H1 (cell line): ENCODE measurements at regions not wholly inside any gene's neighbourhood (a gene's known extent, or its start where the extent isn't known, plus 50 kb on each side); places are given as distances from the start of the nearest gene placed in this dataset.

Experiments
- CTCF ChIA-PET: fragments of 300-600 bp; sonication (Branson Sonifier 250); formaldehyde crosslinking; loops from one replicate; lab custom pipeline; 2021; ENCODE audit not compliant: partially characterized antibody; lab: Charles Lee
- POLR2A ChIA-PET: fragments of 300-600 bp; sonication (Branson Sonifier 250); formaldehyde crosslinking; loops from one replicate; lab custom pipeline; 2021; ENCODE audit warnings: inconsistent platforms; ENCODE audit not compliant: partially characterized antibody; lab: Charles Lee
- DNase-seq, 2 experiments: peaks; one replicate each; pipeline versions ENCODE4 v3.0.0 to v3.0.0-alpha.2; 2010 to 2022; ENCODE audit warnings: low spot score in 2 of 2, low read depth in 1 of 2, mixed read lengths in 1 of 2
- FAIRE-seq: peaks from 2 replicates; lab custom pipeline; 2011; peaks lifted over from hg19 to GRCh38; lab: Jason Lieb, UNC
- H2AFZ ChIP-seq: 2 replicates; pipeline ENCODE4 v1.8.1; 2012; ENCODE audit warnings: low read length, inconsistent platforms
- H2AK5ac ChIP-seq: 2 replicates; pipeline ENCODE4 v1.6.1; 2013; ENCODE audit warnings: low read depth, low read length
- H2BK120ac ChIP-seq: replicated peaks from 2 replicates; pipeline ENCODE3; 2013; ENCODE audit warnings: low read depth, low read length, inconsistent platforms
- H2BK12ac ChIP-seq: 2 replicates; pipeline ENCODE4 v1.6.1; 2013; ENCODE audit warnings: low read depth, low read length
- H2BK15ac ChIP-seq: 2 replicates; pipeline ENCODE4 v1.6.1; 2013; ENCODE audit warnings: low read length
- H2BK20ac ChIP-seq: 2 replicates; pipeline ENCODE4 v1.6.1; 2013; ENCODE audit warnings: low read length
- H2BK5ac ChIP-seq: 2 replicates; pipeline ENCODE4 v1.6.1; 2013; ENCODE audit warnings: low read depth, low read length
- H3K14ac ChIP-seq: 2 replicates; pipeline ENCODE4 v1.6.1; 2013; ENCODE audit warnings: inconsistent platforms; ENCODE audit not compliant: insufficient read length
- H3K18ac ChIP-seq: 2 replicates; pipeline ENCODE4 v1.6.1; 2013; ENCODE audit warnings: low read length; ENCODE audit errors: extremely low read depth
- H3K23ac ChIP-seq: 2 replicates; pipeline ENCODE4 v1.6.1; 2013; ENCODE audit warnings: inconsistent platforms; ENCODE audit not compliant: insufficient read length
- H3K23me2 ChIP-seq: 2 replicates; pipeline ENCODE4 v1.6.1; 2013; ENCODE audit warnings: low read depth, low read length
- H3K27ac ChIP-seq: 2 replicates; pipeline ENCODE4 v1.6.1; 2011; ENCODE audit warnings: low read depth, low read length, inconsistent platforms
- H3K27me3 ChIP-seq, 4 experiments: replicated peaks in 1 of 4; 1 replicate in 1 of 4; 2 replicates in 3 of 4; pipeline versions ENCODE4 v1.6.1 to v1.8.1; 2011 to 2013; ENCODE audit warnings: low read length in 3 of 4, mild to moderate bottlenecking in 3 of 4, inconsistent platforms in 2 of 4, mixed read lengths in 2 of 4, moderate library complexity in 1 of 4; ENCODE audit not compliant: control insufficient read depth in 3 of 4, insufficient read depth in 3 of 4; ENCODE audit errors: extremely low read depth in 1 of 4
- H3K36me3 ChIP-seq, 4 experiments: 2 replicates each; pipeline versions ENCODE4 v1.6.1 to v1.8.1; 2011 to 2013; ENCODE audit warnings: mild to moderate bottlenecking in 4 of 4, low read length in 3 of 4, moderate library complexity in 2 of 4, control low read depth in 1 of 4, inconsistent platforms in 1 of 4; ENCODE audit not compliant: insufficient read depth in 4 of 4, control insufficient read depth in 2 of 4
- H3K4ac ChIP-seq: replicated peaks from 2 replicates; pipeline ENCODE3; 2013; ENCODE audit warnings: low read length, low read depth, mixed read lengths, inconsistent platforms; ENCODE audit not compliant: insufficient read length
- H3K4me1 ChIP-seq, 4 experiments: replicated peaks in 1 of 4; 1 replicate in 1 of 4; 2 replicates in 3 of 4; pipeline versions ENCODE4 v1.6.1 to v1.8.1; 2011 to 2013; ENCODE audit warnings: low read length in 3 of 4, inconsistent platforms in 2 of 4, mixed read lengths in 1 of 4; ENCODE audit not compliant: insufficient read depth in 4 of 4, control insufficient read depth in 3 of 4
- H3K4me2 ChIP-seq, 2 experiments: 2 replicates each; pipeline versions ENCODE4 v1.6.1 to v1.8.1; 2011 to 2013; ENCODE audit warnings: low read depth in 2 of 2, low read length in 2 of 2, control low read depth in 1 of 2, inconsistent platforms in 1 of 2, mild to moderate bottlenecking in 1 of 2; ENCODE audit not compliant: insufficient read depth in 1 of 2
- H3K4me3 ChIP-seq, 4 experiments: fragments of 200-600, 300-600 bp in 1 of 4; sonication (generic), shearing (Covaris generic), sonication (Bioruptor Twin) in 1 of 4; 2 replicates each; pipeline versions ENCODE4 v1.5.1 to v1.8.1; 2011 to 2016; ENCODE audit warnings: low read length in 4 of 4, low read depth in 3 of 4, control low read depth in 2 of 4, inconsistent platforms in 2 of 4, mild to moderate bottlenecking in 2 of 4, mixed read lengths in 1 of 4, moderate library complexity in 1 of 4; ENCODE audit not compliant: insufficient read depth in 2 of 4; ENCODE audit errors: extremely low read depth in 1 of 4
- H3K56ac ChIP-seq: replicated peaks from 2 replicates; pipeline ENCODE3; 2013; ENCODE audit warnings: low read depth, mild to moderate bottlenecking, mixed read lengths, low read length, inconsistent platforms; ENCODE audit not compliant: insufficient read length
- H3K79me1 ChIP-seq: 2 replicates; pipeline ENCODE4 v1.6.1; 2013; ENCODE audit warnings: low read depth, low read length, control low read depth
- H3K79me2 ChIP-seq, 2 experiments: 2 replicates each; pipeline versions ENCODE4 v1.6.1 to v1.8.1; 2012 to 2013; ENCODE audit warnings: low read length in 2 of 2, mild to moderate bottlenecking in 2 of 2, inconsistent platforms in 1 of 2; ENCODE audit not compliant: insufficient read depth in 2 of 2, control insufficient read depth in 1 of 2
- H3K9ac ChIP-seq, 4 experiments: replicated peaks in 1 of 4; 1 replicate in 1 of 4; 2 replicates in 3 of 4; pipeline versions ENCODE4 v1.6.1 to v1.8.1; 2011 to 2013; ENCODE audit warnings: low read depth in 3 of 4, low read length in 3 of 4, control low read depth in 2 of 4, mild to moderate bottlenecking in 2 of 4, moderate library complexity in 2 of 4, inconsistent platforms in 1 of 4; ENCODE audit errors: extremely low read depth in 1 of 4
- H3K9me3 ChIP-seq, 2 experiments: 2 replicates each; pipeline versions ENCODE4 v1.6.1 to v1.8.1; 2012 to 2013; ENCODE audit warnings: mild to moderate bottlenecking in 2 of 2, moderate library complexity in 2 of 2, control low read depth in 1 of 2, inconsistent platforms in 1 of 2, low read depth in 1 of 2, low read length in 1 of 2, mixed read lengths in 1 of 2; ENCODE audit not compliant: insufficient read depth in 2 of 2
- H4K20me1 ChIP-seq, 2 experiments: replicated peaks in 1 of 2; 2 replicates each; pipeline versions ENCODE3 to v1.8.1; 2011 to 2013; ENCODE audit warnings: inconsistent platforms in 2 of 2, low read length in 2 of 2, mild to moderate bottlenecking in 1 of 2; ENCODE audit not compliant: insufficient read depth in 2 of 2, control insufficient read depth in 1 of 2
- H4K5ac ChIP-seq: 2 replicates; pipeline ENCODE4 v1.6.1; 2013; ENCODE audit warnings: low read length, low read depth, mixed read lengths, inconsistent platforms; ENCODE audit not compliant: insufficient read length
- H4K8ac ChIP-seq: 2 replicates; pipeline ENCODE4 v1.8.0; 2013; ENCODE audit warnings: mild to moderate bottlenecking, moderate library complexity, low read length, inconsistent platforms; ENCODE audit not compliant: insufficient read depth; ENCODE audit errors: extremely low read depth
- H4K91ac ChIP-seq: replicated peaks from 2 replicates; pipeline ENCODE3; 2013; ENCODE audit warnings: low read length, mixed read lengths, inconsistent platforms; ENCODE audit not compliant: insufficient read length
- E2F6 ChIP-seq: IDR thresholded peaks from 2 replicates; pipeline ENCODE4 v1.6.1; 2012; ENCODE audit warnings: inconsistent platforms
- MAX ChIP-seq: IDR thresholded peaks from 2 replicates; pipeline ENCODE4 v1.6.1; 2012; ENCODE audit warnings: inconsistent platforms
- PHF8 ChIP-seq: fragments of 200-600 bp; sonication (generic); conservative IDR thresholded peaks from 2 replicates; pipeline ENCODE4 v1.7.1; 2012; ENCODE audit warnings: low read depth, mild to moderate bottlenecking, inconsistent platforms, low read length, moderate library complexity
- POLR2AphosphoS5 ChIP-seq: IDR thresholded peaks from 2 replicates; pipeline ENCODE4 v1.6.1; 2011; ENCODE audit warnings: low read depth, low read length
- SIRT6 ChIP-seq: IDR thresholded peaks from one replicate; pipeline ENCODE4 v1.7.1; 2012; ENCODE audit warnings: low read length, inconsistent platforms
- TF ChIP-seq, protein P1 (sequence below): IDR thresholded peaks from 2 replicates; pipeline ENCODE4 v1.6.1; 2011; ENCODE audit warnings: low read depth, mild to moderate bottlenecking, low read length; ENCODE audit not compliant: insufficient read depth

- H3K27me3 ChIP-seq = no peaks in the 10 kb centered on the region
- H3K9ac ChIP-seq = no peak overlapping the region
- DNase-seq = no peak
- no peak overlapping the region for H2AK5ac ChIP-seq
- H3K27ac ChIP-seq = no peak overlapping the region
- no peaks in the 10 kb centered on the region for H3K79me2 ChIP-seq
- H2BK20ac ChIP-seq = no peak overlapping the region
- H3K23ac ChIP-seq = no peak overlapping the region
- H2AFZ ChIP-seq = no peak overlapping the region
- no peak overlapping the region for H4K91ac ChIP-seq
- no peak overlapping the region for H3K18ac ChIP-seq
- TF ChIP-seq POLR2AphosphoS5 = no peak
- TF ChIP-seq MAX = no peak
- no peak for TF ChIP-seq E2F6
- no peak for TF ChIP-seq PHF8
- TF ChIP-seq, protein P1, sequence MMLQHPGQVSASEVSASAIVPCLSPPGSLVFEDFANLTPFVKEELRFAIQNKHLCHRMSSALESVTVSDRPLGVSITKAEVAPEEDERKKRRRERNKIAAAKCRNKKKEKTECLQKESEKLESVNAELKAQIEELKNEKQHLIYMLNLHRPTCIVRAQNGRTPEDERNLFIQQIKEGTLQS = no peak
- TF ChIP-seq SIRT6 = no peak
- TF ChIP-seq, all 59 proteins: peak for 0
- Histone ChIP-seq H3K23me2 (no peaks in the 10 kb centered on the region), H2BK12ac (no peak overlapping the region), H3K36me3 (no peaks in the 10 kb centered on the region), H2BK120ac (no peak overlapping the region), H3K14ac (no peak overlapping the region), H2BK5ac (no peak overlapping the region), H3K4me3 (no peak overlapping the region), H3K4me2 (no peak overlapping the region), H3K4me1 (no peaks in the 10 kb centered on the region), H4K20me1 (no peaks in the 10 kb centered on the region), H4K8ac (no peak overlapping the region), H3K4ac (no peak overlapping the region), H2BK15ac (no peak overlapping the region), H3K56ac (no peak overlapping the region), H3K9me3 (no peaks in the 10 kb centered on the region), H3K79me1 (no peaks in the 10 kb centered on the region), H4K5ac (no peak overlapping the region)
- ChIA-PET POLR2A (no interaction called here), CTCF (no interaction called here)
- FAIRE-seq = no peak
These were observed 482.5 kb downstream of the PABPC4L start for GRCh38 chr4:133719098-133719497.
